Right forelimb (tissue), 1 donor: ENCODE measurements at regions not wholly inside any gene's neighbourhood (a gene's known extent, or its start where the extent isn't known, plus 50 kb on each side); places are given as distances from the start of the nearest gene placed in this dataset.
"Not testable (repeated sequence)": the region's sequence is repeated elsewhere in the genome, so short reads cannot be mapped to it uniquely, and the experiment has no call there.

Experiments
- DNase-seq: peaks from one replicate; pipeline ENCODE4 v3.0.0-alpha.2; 2018

DNA sequence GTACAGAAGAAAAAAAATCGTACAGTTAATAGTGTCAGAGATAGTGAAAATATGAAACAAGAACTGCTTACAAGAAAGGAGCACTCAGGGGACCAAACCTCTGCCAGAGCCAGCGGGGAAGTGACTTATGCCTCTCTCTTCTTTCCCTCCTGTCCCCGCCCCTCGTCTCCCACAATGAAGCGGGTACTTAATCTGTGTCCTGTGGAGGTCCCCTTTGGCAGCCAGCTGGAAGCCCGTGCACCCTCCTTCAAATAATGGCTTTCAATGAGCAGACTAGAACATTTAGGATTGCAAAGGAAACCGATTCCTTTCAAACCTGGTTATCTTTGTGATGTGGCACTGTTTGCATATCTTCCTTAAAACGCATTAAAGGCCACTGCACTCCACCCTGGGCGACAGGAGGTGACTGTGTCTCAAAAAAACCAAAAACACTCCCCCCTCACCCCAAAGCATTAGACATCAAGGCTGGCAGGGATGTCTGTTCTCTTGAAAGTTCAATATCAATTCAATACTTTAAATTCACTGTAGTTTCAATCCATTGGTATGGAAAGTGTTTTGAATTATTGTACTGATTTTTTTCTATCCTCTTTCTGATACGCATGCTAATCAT, 51.7 kb downstream of the PPIAL4C start:
- DNase-seq = not testable (repeated sequence)

- peak; percentile 88 for DNase-seq
These were observed 52.9 kb downstream of the PPIAL4C start for GRCh38 chr1:149636286-149637122.

GRCh38 chr1:149638481-149638880, 54.8 kb downstream of the PPIAL4C start:
- DNase-seq = not testable (repeated sequence)

GRCh38 chr1:149638901-149639658, 55.4 kb downstream of the PPIAL4C start:
- not testable (repeated sequence) for DNase-seq

GRCh38 chr1:149641179-149641578, 57.5 kb downstream of the PPIAL4C start:
- not testable (repeated sequence) for DNase-seq

DNA sequence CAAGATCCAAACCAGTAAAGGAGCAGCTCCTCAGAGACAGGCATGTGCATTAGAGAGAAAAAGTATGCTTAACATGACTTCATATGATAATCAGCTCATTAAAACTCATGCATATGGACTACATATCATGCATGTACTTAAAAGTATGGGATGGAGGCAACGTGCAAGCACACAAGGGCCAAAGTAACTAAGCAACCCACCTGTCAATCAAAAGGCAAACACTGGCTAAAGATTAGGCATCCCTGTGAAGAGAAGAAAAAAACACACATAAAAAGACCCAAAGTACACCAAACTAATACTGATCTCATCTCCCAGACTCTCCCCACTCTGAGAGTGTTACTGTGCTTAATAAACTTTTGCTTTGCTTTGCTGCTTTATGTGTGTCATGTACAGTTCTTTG, 61.2 kb downstream of the PPIAL4C start:
- DNase-seq = not testable (repeated sequence)

- peak; percentile 48 for DNase-seq
These were observed 62.8 kb downstream of the PPIAL4C start for GRCh38 chr1:149646360-149647017.

- not testable (repeated sequence) for DNase-seq
These were observed 63.3 kb downstream of the PPIAL4C start for GRCh38 chr1:149647018-149647373.

DNA sequence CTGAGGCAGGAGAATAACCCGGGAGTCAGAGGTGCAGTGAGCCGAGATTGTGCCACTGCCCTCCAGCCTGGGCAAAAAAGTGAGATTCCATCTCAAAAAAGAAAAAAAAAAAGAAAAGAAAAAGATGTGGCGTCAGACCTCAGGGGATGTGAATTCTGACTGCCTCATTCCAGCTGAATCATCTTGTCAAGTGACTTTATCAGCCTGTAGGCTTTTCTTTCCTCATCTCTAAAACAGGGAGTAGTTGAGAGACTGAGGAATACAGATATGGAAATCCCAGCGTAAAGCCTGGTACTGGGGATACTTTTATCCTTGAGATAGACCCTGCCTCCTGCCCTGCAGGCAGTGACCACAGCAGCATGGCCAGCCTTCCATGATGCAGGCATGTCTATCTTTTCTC, 74.1 kb downstream of the PPIAL4C start:
- not testable (repeated sequence) for DNase-seq

DNA sequence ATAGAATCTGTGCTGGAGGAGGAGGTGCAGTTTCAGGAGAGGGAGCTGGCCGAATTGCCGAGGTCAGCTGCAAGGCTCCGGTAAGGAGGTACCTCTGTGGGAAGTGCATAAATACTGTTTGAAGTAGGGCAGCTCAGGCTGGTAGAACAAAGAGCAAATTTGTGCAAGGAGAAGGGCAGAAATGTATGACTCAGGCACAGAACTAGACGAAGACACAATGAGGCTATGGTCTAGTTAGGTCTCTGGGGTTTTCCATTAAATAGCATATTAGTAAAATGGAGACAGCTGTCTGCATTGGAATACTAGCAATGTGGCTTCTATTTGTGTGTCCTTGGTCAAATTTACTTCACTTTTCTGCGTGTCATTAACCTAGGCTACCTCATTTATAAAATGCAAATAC, 74.5 kb downstream of the PPIAL4C start:
- not testable (repeated sequence) for DNase-seq

GRCh38 chr1:149664624-149665023, 81.0 kb downstream of the PPIAL4C start:
- not testable (repeated sequence) for DNase-seq

GRCh38 chr1:149665033-149665432, 81.4 kb downstream of the PPIAL4C start:
- not testable (repeated sequence) for DNase-seq

GRCh38 chr1:149665528-149665927, 81.9 kb downstream of the PPIAL4C start:
- not testable (repeated sequence) for DNase-seq

- peak; percentile 35 for DNase-seq
These were observed 89.7 kb downstream of the PPIAL4C start for GRCh38 chr1:149673231-149673909.

DNA sequence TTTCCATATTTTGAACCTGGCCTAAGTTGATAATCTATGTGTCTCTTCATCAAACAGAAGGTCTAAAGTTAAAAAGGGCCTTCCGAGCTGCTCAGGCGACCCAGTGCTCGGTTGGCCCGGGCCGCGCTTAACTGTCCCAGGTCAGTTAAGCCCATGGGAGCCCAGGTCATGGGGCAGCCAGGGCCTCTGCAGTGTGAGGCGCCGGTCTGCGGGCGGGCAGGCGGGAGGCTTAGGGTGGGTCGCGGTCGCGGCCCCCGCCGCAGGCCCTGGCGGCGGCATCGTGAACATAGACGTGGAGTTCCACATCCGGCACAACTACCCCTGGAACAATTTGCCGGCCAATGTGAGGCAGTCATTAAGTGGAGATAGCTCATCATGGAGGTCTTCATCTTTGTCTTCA, 91.3 kb downstream of the PPIAL4C start:
- not testable (repeated sequence) for DNase-seq

- not testable (repeated sequence) for DNase-seq
These were observed 93.7 kb downstream of the PPIAL4C start for GRCh38 chr1:149677359-149677758.

DNA sequence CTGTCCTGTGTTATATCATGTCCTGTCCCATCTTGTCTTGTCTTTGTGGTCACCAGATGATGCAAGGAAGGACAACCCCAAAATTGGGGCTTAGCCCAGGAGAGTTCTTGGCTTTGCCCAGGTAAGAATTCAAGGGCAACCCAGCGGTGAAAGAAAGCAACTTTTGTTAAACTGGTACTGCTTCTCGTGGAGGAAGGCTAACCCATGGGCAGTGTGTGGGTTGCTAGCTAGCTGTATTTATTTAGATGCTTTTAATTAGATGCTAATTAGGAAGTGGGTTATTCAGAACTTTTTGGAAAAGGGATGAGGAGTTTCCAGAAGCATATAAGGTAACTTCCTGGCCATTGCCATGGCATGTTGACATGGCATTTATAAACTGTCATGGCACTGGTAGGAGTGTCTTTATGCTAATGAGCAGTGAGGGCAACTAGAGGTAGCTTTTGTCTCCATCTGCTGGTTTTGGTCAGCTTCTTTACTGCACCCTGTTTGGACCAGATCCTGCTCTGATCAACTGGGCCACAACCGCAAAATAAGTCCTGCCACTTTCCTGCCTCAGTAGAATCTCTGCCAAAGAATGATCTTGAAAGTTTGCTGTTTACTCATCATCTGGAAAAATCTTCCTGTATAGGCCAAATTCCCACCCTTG, 95.8 kb upstream of the FCGR1A start:
- not testable (repeated sequence) for DNase-seq

DNA sequence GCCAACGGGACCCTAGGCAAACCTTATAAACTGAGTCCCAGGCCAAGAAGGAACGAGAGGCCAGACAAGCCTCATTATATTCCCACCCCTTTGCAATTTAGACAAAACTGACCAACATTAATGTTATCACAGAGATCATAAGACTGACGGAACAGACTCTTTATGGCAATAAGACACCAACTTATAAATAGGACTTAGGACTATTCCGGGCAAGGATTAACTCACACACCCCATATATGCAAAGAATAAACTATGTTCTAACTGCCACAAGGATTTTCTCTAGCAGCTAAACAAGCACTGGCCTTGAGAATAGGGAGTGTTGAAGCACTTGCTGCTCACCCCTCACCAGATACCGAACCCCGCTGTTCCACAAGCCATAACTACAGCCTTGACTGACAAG, 91.1 kb upstream of the FCGR1A start:
- DNase-seq = not testable (repeated sequence)

GRCh38 chr1:149692804-149693539, 89.5 kb upstream of the FCGR1A start:
- not testable (repeated sequence) for DNase-seq

DNA sequence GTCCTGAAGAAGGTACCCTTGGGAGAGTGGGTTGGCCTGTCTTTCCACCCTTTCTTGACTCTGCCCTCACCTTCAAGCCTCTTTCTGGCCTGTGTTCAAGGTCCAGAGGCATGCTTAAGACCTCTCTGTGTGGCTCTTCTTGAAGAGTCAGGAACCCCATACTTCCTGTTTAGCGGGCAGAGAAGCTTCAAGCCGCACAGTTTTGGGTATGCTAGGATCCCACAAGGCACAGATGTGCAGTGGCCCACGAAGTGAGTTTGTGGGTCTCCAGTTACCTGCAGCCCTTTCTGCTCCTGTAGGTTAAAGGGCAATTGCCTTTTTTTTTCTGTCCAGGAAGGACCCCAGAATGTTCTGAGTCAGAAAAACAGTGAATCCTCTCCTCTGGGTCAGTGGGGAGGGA, 87.4 kb upstream of the FCGR1A start:
- DNase-seq = not testable (repeated sequence)

DNA sequence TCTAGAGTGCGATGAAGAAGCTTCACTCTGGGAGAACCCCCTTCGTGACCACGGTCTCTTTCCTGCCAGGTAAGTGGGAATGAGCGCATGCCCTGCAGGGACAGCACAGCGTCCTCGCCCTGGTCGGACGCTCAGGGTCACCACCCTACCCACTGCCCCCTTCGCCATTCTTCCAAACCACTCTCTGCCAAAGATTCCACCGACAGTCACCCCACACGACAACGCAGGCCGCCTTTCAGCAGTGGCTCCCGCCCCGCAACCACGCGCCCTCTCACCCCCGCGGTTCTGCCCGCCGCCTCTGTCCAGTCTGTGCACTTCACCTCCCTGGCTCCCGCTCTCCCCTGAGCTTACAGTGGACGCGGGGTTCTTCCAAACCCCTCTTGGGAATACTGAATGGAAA, 82.3 kb upstream of the FCGR1A start:
- not testable (repeated sequence) for DNase-seq
